ENCODE measurements at regions not wholly inside any gene's neighbourhood (a gene's known extent, or its start where the extent isn't known, plus 50 kb on each side); places are given as distances from the start of the nearest gene placed in this dataset.

- H3K36me3 ChIP-seq, result no peaks in the 10 kb centered on the region
- H3K4me3 ChIP-seq, result no peak overlapping the region
- H3K27ac ChIP-seq, result no peak overlapping the region
- H3K9me3 ChIP-seq (replicated peaks in 1 of 11), result no peaks in the 10 kb centered on the region
- no peaks in the 10 kb centered on the region for H3K27me3 ChIP-seq
- no peak for TF ChIP-seq Cebpa-rat (IDR thresholded peaks at IDR 0.05)
- no peaks in the 10 kb centered on the region for H4K20me1 ChIP-seq
- H3K4me2 ChIP-seq, result no peak overlapping the region
- no peak overlapping the region for H3K9ac ChIP-seq
- H3K4me1 ChIP-seq, result peaks cover 0 to 20% (median 5%) of the 10 kb centered on the region in 10 experiments; a peak in 10 of 20 replicates
Measured at GRCh38 chr3:168453623-168454022, 357.9 kb upstream of the GOLIM4 start.

GRCh38 chr3:168443965-168444364 is 348.2 kb upstream of the GOLIM4 start:
- Histone ChIP-seq H3K4me1 (no peaks in the 10 kb centered on the region), H3K27ac (no peak overlapping the region), H3K4me3 (no peak overlapping the region), H3K9me3 (replicated peaks in 1 of 11) (no peaks in the 10 kb centered on the region), H4K20me1 (no peaks in the 10 kb centered on the region), H3K9ac (no peak overlapping the region), H3K36me3 (no peaks in the 10 kb centered on the region), H3K4me2 (no peak overlapping the region), H3K27me3 (no peaks in the 10 kb centered on the region)
- no peak for TF ChIP-seq Cebpa-rat (IDR thresholded peaks at IDR 0.05)

DNA sequence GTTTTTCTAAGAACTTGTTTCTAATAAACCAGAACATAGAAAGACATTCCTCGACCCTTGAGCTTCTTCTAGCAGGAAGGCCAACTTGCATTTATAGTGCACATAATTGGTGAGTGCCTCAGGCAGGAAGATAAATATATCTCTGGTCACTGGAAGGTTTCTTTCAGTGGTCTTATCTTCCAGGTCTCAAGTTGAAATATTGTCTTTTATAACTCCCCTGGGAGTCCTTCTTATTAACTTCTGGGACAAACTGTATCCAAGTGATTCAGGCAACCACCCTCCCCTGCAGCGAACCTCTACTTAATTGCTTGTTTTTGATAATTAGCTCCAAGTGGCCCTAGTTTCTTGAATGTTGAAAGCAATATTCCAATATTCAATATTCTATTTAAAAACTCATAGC is 346.8 kb upstream of the GOLIM4 start:
- Histone ChIP-seq H3K27me3 (no peaks in the 10 kb centered on the region), H3K9ac (no peak overlapping the region), H3K4me1 (no peaks in the 10 kb centered on the region), H3K4me2 (no peak overlapping the region), H3K9me3 (replicated peaks in 1 of 11) (no peaks in the 10 kb centered on the region), H3K27ac (no peak overlapping the region), H3K4me3 (no peak overlapping the region), H3K36me3 (no peaks in the 10 kb centered on the region), H4K20me1 (no peaks in the 10 kb centered on the region)
- no peak for TF ChIP-seq Cebpa-rat (IDR thresholded peaks at IDR 0.05)

DNA sequence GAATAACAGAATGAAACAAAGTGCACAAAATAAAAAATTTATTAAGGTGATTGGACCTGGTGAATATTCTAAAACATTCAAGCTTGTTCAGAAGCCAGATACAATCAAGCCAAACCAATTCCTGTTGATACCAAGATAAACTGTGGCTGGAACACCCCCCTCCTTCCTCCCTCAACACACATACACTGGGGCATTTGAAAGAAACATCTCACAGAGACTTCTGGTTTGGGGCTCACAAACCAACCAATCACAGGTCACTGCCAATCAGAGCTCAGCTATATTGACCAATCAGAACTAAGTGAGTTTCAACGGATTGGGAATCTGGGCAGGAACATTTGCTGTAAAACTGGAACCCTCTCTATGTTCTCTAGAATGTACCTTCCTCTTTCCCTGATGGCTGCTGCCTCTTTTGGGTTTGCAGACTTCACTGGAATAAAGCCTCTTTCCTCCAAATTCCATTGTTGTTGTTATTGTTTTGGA is 340.6 kb upstream of the GOLIM4 start:
- H4K20me1 ChIP-seq, result no peaks in the 10 kb centered on the region

GRCh38 chr3:168431491-168431890 is 335.8 kb upstream of the GOLIM4 start:
- no peak overlapping the region for H3K4me3 ChIP-seq
- no peak overlapping the region for H3K9ac ChIP-seq
- no peak overlapping the region for H3K27ac ChIP-seq
- no peak for TF ChIP-seq Cebpa-rat (IDR thresholded peaks at IDR 0.05)
- H3K4me1 ChIP-seq, result peaks cover 11 to 25% (median 17%) of the 10 kb centered on the region in 10 experiments; a peak in 16 of 20 replicates
- peak overlapping the region in 2 of 11 experiments; percentile 5 to 25; a peak in 3 of 22 replicates for H3K4me2 ChIP-seq
- no peaks in the 10 kb centered on the region for H3K36me3 ChIP-seq
- no peaks in the 10 kb centered on the region for H3K27me3 ChIP-seq
- no peaks in the 10 kb centered on the region for H4K20me1 ChIP-seq
- H3K9me3 ChIP-seq (replicated peaks in 1 of 11), result no peaks in the 10 kb centered on the region; a peak in 1 of 22 replicates

More for the DNA sequence above, 340.6 kb upstream of the GOLIM4 start:
- Histone ChIP-seq H3K4me2 (no peak overlapping the region), H3K4me1 (peaks cover 0 to 6% (median 0%) of the 10 kb centered on the region in 10 experiments; a peak in 2 of 20 replicates), H3K36me3 (no peaks in the 10 kb centered on the region), H3K9ac (no peak overlapping the region), H3K27ac (no peak overlapping the region), H3K9me3 (replicated peaks in 1 of 11) (no peaks in the 10 kb centered on the region; a peak in 1 of 22 replicates), H3K27me3 (no peaks in the 10 kb centered on the region), H3K4me3 (no peak overlapping the region)
- no peak for TF ChIP-seq Cebpa-rat (IDR thresholded peaks at IDR 0.05)

DNA sequence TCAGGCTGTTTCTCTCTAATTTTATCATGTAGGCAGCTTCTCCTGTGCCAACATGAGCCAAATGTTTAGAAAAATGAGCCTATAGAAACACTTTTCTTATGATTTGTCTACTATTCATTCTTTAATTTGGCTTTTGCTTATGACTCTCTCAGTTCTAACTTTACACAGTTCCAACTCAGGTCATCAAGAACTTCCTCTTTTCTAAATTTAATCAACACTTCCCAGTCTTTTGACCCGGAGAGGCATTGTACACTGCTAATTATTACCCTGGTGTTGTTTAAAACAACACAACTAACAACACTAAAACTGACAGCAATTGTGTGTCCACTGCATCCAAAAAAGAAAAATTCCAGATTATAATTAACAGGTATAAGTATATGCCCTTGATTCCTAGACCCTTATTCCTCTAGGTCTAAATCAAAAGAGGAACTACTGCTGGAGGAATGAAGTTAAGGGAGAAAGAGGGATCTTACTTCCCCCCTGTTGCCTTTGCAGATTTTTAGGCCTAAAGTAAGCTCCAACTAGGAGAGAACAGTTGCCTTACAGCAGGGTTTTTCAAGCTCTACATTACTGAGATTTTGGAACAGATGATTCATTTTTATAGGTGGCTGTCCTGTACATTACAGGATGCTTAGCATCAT is 332.2 kb upstream of the GOLIM4 start:
- no peaks in the 10 kb centered on the region for H4K20me1 ChIP-seq
- H3K4me3 ChIP-seq, result no peak overlapping the region
- no peak for TF ChIP-seq Cebpa-rat (IDR thresholded peaks at IDR 0.05)
- no peak overlapping the region for H3K27ac ChIP-seq
- no peaks in the 10 kb centered on the region for H3K27me3 ChIP-seq
- H3K4me2 ChIP-seq, result peak overlapping the region; percentile 10 to 65 (median 26); a peak in 18 of 22 replicates
- H3K4me1 ChIP-seq, result peaks cover 11 to 25% (median 17%) of the 10 kb centered on the region in 10 experiments; a peak in 16 of 20 replicates
- H3K9ac ChIP-seq, result no peak overlapping the region
- no peaks in the 10 kb centered on the region for H3K9me3 ChIP-seq (replicated peaks in 1 of 11)
- no peaks in the 10 kb centered on the region for H3K36me3 ChIP-seq

DNA sequence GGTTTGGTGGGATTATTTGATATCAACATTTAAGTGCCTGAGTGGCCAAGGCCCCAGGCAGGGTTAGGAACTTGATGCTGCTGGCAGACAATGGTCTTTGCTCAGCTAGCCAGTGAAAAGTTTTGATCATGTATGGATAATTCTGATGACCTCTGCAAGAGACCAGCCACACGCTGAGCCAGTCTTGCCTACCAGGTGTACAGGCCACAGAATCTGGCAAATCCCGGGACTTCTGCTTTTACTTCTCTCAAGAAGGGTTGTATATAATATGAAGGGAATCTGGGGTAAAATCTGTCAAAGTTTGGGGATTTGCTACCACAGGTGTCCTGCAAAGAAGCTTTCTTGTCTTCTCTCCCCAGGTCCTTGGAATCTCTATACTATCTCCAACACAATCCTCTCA is 331.4 kb upstream of the GOLIM4 start:
- peaks cover 11 to 25% (median 17%) of the 10 kb centered on the region in 10 experiments; a peak in 16 of 20 replicates for H3K4me1 ChIP-seq

DNA sequence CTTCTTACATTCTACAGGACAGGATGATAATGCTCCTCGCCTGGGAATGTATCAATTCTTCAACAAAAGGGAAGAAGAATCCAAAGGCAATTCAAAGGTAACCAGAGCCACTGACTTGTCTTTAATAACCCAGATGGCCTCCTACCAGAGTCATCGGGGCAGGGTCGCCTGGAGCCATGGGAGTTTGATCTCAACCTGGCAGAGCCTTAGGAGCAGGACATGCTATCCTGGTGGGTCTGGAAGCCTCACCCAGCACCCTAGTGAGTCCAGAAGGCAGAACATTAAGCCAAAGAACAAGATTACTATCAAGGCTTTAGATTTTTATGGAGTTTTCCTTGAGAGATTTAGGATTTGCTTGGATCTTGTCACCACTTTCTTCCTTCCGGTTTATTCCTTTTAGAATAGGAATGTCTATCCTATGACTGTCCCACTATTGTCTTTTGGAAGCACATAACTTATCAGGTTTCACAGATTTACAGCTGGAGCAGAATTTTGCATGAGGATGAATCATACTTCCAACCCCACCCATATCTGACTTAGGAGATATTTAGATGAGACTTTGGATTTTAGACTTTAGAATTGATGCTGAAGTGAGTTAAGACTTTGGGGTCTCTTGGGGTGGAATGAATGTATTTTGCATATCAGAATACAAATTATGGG is 330.3 kb upstream of the GOLIM4 start:
- Histone ChIP-seq H4K20me1 (no peaks in the 10 kb centered on the region), H3K36me3 (no peaks in the 10 kb centered on the region), H3K27ac (no peak overlapping the region), H3K4me2 (no peak overlapping the region), H3K9ac (no peak overlapping the region), H3K9me3 (replicated peaks in 1 of 11) (no peaks in the 10 kb centered on the region), H3K27me3 (no peaks in the 10 kb centered on the region), H3K4me1 (peaks cover 11 to 25% (median 16%) of the 10 kb centered on the region in 10 experiments; a peak in 16 of 20 replicates), H3K4me3 (no peak overlapping the region)
- TF ChIP-seq Cebpa-rat (IDR thresholded peaks at IDR 0.05), result no peak

More for the DNA sequence above, 331.4 kb upstream of the GOLIM4 start:
- Histone ChIP-seq H3K36me3 (no peaks in the 10 kb centered on the region), H3K4me3 (no peak overlapping the region), H3K4me2 (peak overlapping the region in 8 of 11 experiments; percentile 10 to 65 (median 33); a peak in 12 of 22 replicates), H4K20me1 (no peaks in the 10 kb centered on the region), H3K27me3 (no peaks in the 10 kb centered on the region), H3K27ac (no peak overlapping the region), H3K9ac (no peak overlapping the region), H3K9me3 (replicated peaks in 1 of 11) (no peaks in the 10 kb centered on the region)
- no peak for TF ChIP-seq Cebpa-rat (IDR thresholded peaks at IDR 0.05)

DNA sequence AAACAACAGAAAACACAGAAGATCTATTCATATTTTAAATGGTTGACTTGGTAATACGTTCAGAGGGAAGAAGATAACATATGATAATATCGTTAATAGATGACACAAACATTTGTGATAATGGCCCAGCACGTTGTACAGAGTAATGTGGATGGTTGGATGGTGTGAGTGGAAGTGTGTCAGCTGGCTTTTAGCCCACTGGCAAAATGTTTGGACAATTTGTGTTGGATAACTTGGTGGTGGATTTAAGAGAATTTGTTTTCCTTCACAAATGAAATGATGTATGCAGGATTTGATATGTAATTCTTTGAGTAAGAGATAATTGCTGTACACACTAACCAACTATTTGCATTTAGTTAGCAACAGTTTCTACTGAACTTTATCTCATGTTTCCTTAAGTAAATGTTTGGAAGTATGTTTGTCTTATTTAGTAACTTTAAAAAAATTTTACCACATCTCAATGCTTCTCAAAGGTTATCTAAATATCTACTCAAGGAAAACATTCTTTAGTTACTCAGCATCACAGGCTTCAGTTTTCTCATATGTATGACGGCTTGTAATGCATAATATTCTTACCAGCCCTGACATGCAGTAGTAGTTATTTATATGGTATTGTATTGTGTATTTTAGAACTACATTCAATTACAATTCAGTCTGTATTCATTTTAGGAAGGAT is 328.5 kb upstream of the GOLIM4 start:
- H3K9me3 ChIP-seq (replicated peaks in 1 of 11), result no peaks in the 10 kb centered on the region
- TF ChIP-seq Cebpa-rat (IDR thresholded peaks at IDR 0.05), result no peak
- H3K9ac ChIP-seq, result no peak overlapping the region
- no peak overlapping the region for H3K27ac ChIP-seq
- H3K36me3 ChIP-seq, result no peaks in the 10 kb centered on the region
- H3K4me2 ChIP-seq, result no peak overlapping the region
- H3K27me3 ChIP-seq, result no peaks in the 10 kb centered on the region
- H3K4me1 ChIP-seq, result peaks cover 11 to 25% (median 16%) of the 10 kb centered on the region in 10 experiments; a peak in 16 of 20 replicates
- H4K20me1 ChIP-seq, result no peaks in the 10 kb centered on the region
- no peak overlapping the region for H3K4me3 ChIP-seq
